GM20000 (cell line): ENCODE measurements at regions not wholly inside any gene's neighbourhood (a gene's known extent, or its start where the extent isn't known, plus 50 kb on each side); places are given as distances from the start of the nearest gene placed in this dataset.

Experiments
- DNase-seq: peaks from one replicate; pipeline ENCODE4 v3.0.0; 2012; ENCODE audit warnings: low spot score
- CTCF ChIP-seq: IDR thresholded peaks from 2 replicates; pipeline ENCODE4 v1.5.1; 2012; ENCODE audit warnings: mild to moderate bottlenecking, control low read depth; ENCODE audit errors: extremely low read depth, missing control alignments

GRCh38 chr10:124239696-124240095 is 146.3 kb upstream of the CHST15 start:
- DNase-seq: no peak
- no peak for TF ChIP-seq CTCF

- no peak for TF ChIP-seq CTCF
- no peak for DNase-seq
Measured at GRCh38 chr10:124239134-124239533, 145.7 kb upstream of the CHST15 start.

GRCh38 chr10:124238367-124238766 is 145.0 kb upstream of the CHST15 start:
- no peak for DNase-seq
- TF ChIP-seq CTCF: no peak

- no peak for TF ChIP-seq CTCF
- DNase-seq: no peak
Measured at GRCh38 chr10:124237282-124237961, 144.0 kb upstream of the CHST15 start.

GRCh38 chr10:124236816-124237215 is 143.4 kb upstream of the CHST15 start:
- DNase-seq: no peak

GRCh38 chr10:124236136-124236535 is 142.7 kb upstream of the CHST15 start:
- no peak for TF ChIP-seq CTCF
- DNase-seq: no peak

More at GRCh38 chr10:124236816-124237215, 143.4 kb upstream of the CHST15 start:
- no peak for TF ChIP-seq CTCF

GRCh38 chr10:124235232-124235631 is 141.8 kb upstream of the CHST15 start:
- no peak for DNase-seq
- TF ChIP-seq CTCF: no peak
